Posterior cingulate gyrus (tissue), 11 donors: ENCODE measurements at regions not wholly inside any gene's neighbourhood (a gene's known extent, or its start where the extent isn't known, plus 50 kb on each side); places are given as distances from the start of the nearest gene placed in this dataset.

Experiments used
- DNase-seq, 10 donors: peaks; one replicate each; pipeline versions ENCODE4 v3.0.0 to v3.0.0-alpha.2; 2020 to 2021; ENCODE audit warnings: mixed read lengths in 3 of 10
- intact Hi-C: fragments of 100-400 bp; cut with DNase I; formaldehyde crosslinking; loops from one replicate; pipeline ENCODE4 v1.15.1; 2023

DNA sequence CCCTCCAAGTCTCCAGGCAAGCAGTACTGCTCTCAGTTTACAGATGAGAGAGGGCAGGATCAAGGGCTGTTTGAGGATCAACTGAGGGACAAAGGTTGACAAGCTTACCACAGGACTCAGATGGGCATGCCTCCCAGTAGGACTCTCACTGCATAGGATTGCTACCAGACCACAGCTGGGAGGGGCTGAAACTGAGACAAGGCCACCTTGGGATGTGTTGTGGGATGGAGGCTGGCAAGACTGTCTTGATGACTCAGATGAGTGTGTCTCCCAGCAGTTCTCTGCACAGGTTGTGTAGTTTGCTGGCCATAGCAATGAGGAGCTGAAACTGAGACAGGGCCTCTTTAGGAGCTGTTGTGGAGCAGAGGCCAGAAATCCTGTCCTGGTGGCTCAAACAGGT lies 222.2 kb upstream of the IRX1 start:
- intact Hi-C loops: no loop called here
- no peak for DNase-seq

GRCh38 chr5:3372289-3372688 lies 223.3 kb upstream of the IRX1 start:
- intact Hi-C loops: no loop called here
- DNase-seq: no peak

- intact Hi-C loops: no loop called here
- DNase-seq: no peak
Measured at GRCh38 chr5:3365501-3366215, 230.0 kb upstream of the IRX1 start.

GRCh38 chr5:3364941-3365340 lies 230.7 kb upstream of the IRX1 start:
- intact Hi-C loops: no loop called here
- no peak for DNase-seq

GRCh38 chr5:3364433-3364832 lies 231.2 kb upstream of the IRX1 start:
- DNase-seq: no peak

DNA sequence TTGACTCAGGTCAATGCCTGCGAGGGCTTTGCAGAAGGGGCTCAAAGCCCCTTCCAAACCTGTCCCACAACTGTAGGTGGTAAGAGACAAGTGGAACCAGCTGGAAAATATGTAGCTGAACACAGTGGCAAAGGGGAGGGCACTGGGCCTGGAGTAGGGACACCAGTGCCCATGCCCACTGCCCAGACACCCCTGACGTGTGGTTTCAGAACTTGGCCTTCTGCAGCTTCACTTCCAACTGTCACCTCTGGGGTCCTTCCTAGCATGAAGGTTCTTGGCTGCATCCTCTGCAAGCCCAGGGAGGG lies 233.1 kb upstream of the IRX1 start:
- no peak for DNase-seq
- intact Hi-C loops: no loop called here

More at GRCh38 chr5:3364433-3364832, 231.2 kb upstream of the IRX1 start:
- intact Hi-C loops: no loop called here

DNA sequence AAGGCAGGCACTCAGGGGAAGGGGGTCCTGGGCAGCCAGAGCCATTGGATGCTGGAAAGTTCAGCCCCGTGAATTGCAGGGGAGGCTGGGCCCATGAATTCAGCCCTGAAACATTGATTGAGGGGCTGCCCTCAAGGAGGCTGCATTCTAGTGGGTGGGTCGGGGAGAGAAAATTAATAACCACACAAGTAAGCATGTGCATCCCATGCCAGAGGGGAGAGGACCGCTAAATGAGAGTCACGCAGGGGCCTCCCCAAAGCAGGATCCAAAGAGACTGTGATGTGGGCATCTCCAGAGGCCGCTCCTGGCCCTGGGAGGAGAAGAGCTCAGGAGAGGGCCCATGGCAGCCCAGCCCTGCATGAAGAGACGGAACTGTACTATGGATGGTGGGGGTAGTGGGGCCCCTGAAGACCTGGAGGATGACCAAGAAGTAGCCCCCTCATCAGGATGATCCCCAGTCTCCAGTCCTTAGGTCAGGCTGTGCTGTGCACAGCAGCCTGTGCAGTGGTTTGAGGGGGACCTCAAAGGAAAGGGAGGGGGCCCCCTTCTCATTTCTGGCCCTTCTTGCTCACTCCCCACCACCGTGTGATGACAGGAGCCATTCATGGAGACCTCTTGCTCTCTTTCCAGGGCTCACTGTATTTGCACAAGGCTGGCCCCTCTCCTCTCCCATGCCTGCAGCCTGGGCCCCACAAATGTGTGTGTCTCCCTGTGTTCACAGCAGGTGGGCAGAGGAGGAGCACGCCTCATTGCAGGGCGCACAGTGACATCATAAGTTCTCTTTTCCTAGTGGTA lies 233.6 kb upstream of the IRX1 start:
- intact Hi-C loops: no loop called here
- no peak for DNase-seq

DNA sequence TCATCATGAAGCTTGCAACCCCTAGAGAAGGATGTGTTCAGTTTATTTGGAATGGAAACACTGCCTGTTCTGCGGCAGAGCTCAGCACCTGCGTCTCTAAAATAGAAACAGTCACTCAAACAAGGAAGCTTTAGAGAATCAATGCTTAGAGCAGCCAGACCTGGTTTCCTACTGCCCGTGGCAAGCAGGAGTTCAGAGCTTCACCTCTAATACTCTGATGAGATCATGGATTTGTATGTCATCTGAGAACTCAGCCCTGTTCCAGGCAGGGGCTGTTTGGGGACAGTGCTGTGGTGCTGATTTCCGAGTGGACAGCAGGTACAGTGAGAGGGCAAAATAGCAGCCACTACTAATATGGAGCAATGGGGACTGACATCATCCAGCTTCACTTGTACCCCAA lies 236.0 kb upstream of the IRX1 start:
- intact Hi-C loops: no loop called here
- no peak for DNase-seq

DNA sequence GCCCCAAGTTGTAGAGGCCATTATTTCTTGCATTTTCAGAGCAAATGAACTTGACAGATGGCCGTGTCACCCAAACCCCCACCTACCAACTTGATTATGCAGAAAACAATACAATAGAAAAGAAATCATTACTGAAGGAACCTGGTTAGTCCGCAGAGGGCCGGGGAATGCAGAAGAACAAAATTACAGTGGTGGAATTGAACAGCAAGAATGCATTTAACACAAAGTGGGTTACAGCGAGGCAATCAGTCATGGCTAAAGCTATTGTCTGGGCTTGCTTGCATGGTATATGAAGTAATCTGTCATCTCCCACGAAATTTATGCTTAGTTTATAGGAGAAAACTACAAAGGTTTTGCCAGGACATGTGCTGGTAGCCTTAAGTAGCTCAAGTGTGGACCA lies 238.3 kb upstream of the IRX1 start:
- intact Hi-C loops: no loop called here
- DNase-seq: no peak

DNA sequence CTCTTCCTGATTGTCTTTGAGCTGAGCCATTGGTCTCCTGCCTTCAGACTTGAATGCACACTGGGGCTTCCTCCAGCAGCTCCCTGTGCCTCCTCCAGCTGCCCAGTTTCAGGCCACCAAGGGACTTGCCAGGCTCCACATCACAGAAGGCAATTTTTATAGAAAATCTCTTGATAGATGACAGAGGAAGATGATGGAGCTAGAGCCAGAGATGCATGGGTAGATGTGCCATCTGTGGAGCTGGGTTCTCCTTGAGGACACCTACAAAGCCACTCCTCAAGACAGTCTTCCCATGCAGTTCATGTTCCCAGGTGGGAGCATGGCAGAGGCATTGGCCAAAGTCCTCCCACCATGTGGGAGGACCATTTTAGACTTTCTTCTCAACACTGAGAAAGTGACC lies 239.6 kb upstream of the IRX1 start:
- intact Hi-C loops: no loop called here
- DNase-seq: no peak

DNA sequence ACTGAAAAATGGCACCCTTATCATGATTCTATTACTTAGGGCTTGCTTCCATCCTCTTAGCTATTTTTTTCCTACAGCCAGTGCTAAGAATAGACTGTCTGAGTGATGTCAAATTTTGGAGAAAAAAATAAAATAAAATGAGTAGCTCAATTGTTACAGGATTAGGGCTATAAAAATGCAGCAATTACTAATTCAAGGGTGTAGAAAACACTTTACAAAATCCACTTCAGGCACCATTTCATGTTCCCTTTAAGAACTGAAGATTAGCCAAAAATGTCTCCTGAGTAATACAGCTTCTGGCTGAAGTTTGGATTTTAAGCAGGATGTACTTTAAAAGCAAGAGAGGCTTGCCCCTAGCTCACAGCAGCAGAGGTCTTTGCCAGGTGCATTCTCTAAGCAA lies 240.5 kb upstream of the IRX1 start:
- intact Hi-C loops: no loop called here
- DNase-seq: no peak

DNA sequence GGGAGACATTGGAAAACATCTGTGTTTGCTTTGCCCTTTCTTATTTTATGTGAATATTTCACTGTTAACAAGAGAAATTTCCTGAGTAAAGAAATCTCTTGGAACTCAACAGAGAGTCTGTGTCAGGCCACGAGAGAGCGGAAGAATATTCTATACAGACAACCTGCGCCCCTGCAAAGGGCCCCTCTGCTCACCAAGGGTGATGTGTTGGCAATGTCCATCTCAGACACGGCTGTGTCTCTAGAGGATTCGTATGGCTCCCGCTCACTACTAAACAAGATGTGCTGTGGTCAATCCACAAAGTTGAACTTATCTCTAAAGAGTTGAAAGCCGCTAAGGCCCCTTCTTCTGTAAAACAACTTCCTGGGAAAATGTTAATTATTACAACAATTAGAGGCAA lies 241.0 kb upstream of the IRX1 start:
- no peak for DNase-seq
- intact Hi-C loops: no loop called here

- DNase-seq: peak in 1 of 10 donors; percentile 44
- intact Hi-C loops: no loop called here
Measured at GRCh38 chr5:3353561-3353960, 242.1 kb upstream of the IRX1 start.

DNA sequence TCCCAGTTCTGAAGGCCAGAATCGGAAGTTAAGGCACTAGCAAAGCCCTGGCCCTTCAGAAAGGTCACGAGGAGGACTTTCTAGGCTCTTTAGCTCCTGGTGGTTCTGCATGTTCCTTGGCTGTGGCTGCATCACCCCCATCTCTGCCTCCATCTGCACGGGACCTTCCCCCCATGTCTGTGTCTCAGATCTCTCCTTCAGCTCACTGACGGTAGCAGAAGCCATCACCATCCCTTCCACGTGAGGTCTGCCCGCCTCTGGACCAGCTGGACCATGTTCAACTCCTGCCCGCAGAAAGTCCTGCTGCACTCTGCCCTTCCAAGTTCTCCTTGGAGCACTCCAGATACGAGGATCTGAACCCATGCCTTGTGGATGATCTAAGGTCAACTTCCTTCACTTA lies 242.9 kb upstream of the IRX1 start:
- DNase-seq: peak in 1 of 10 donors; percentile 40
- intact Hi-C loops: no loop called here

DNA sequence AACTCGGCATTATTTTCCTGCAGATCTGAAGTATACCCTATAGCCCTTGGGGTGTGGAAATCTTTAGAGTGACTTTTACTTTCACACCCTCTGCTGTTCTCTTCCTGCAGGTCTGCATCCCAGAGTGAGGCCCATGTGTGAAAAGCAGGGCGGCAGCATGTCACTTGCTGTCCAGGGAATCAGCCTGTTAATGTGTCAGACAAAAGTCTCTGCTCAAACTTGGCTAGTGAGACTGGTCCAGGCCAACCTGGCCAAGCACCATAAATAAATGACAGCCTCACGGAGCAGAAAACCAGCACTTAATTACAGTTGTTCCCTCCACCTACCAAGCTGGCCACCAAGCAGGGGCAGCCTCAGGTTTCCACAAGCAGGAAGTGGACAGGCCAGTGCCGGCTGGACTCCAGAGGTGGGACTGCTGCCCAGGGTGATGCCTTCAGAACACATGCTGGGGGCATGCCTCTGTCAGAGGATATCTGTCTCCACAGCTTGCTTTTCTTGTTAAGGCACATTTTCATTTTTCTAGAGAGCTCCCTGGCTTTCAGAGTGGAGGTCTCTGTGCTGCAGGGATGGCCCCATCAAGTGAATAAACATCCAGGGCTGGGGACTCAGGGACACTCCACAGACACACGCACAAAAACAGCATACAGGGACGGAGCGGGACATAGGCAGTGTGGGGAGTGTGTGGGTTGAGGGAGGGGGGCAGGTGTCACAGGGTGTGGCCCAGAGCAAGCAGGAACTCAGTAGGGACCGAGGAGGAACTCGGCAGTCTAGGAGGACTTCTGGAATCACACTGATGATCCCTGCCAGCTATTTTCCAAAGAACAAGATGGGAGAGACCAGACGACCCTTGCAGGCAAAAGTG lies 243.8 kb upstream of the IRX1 start:
- DNase-seq: peak in 1 of 10 donors; percentile 65
- intact Hi-C loops: no loop called here

DNA sequence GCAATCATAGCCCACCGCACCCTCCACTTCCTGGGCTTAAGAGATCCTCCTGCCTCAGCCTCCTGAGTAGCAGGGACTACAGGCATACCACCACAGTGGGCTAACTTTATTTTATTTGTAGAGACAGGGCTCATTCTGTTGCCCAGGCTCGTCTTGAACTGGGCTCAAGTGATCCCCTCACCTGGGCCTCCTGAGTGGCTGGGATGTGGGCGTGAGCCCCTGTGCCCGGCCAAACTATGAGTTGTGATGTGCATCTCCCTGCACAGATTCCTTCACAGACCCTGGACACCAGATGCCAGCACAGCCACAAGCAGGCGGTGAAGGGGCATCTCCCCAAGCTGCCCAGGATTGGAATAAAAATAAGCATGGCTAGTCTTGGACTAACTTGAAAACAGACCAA lies 244.9 kb upstream of the IRX1 start:
- intact Hi-C loops: no loop called here

DNA sequence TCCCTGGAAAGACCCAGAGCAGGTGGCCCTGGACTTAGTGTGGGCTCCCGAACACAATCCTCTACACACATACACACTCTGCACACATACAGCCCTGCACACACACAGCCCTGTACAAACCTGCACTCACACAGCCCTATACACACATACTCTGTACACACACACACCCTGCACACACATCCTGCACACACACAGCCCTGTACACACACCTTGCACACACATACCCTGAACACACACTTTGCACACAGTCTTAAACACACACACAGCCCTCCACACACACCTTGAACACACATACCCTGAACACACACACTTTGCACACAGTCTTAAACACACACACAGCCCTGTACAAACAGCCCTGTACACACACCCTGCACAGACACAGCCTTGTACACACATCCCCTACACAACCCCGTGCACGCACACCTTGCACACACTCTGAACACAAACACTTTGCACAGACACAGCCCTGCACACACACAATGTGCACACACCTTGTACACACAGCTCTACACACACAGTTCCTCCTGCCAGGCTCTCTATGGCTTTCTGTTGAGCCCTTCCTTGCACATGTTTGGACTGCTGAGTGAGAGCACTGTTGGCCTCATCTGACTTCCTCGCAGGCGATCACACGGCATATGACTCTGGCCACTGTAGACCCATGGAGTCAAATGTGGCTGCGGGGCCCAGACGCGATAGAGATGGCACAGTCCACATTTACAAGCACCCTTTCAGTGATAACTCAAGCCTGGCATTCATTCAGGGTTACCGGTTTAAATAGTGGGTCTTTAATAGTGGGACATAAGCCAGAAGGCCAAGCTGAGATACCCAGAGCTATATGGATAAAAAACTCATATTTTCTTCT lies 245.7 kb upstream of the IRX1 start:
- intact Hi-C loops: no loop called here
- DNase-seq: peak in 1 of 10 donors; percentile 24

More for the DNA sequence above, 244.9 kb upstream of the IRX1 start:
- DNase-seq: no peak

- peak in 1 of 10 donors; percentile 65 for DNase-seq
Measured at GRCh38 chr5:3348576-3349535, 246.8 kb upstream of the IRX1 start.

GRCh38 chr5:3347741-3348140 lies 247.9 kb upstream of the IRX1 start:
- DNase-seq: peak in 1 of 10 donors; percentile 59
- intact Hi-C loops: no loop called here

More at GRCh38 chr5:3348576-3349535, 246.8 kb upstream of the IRX1 start:
- intact Hi-C loops: no loop called here
